ENCODE measurements at regions not wholly inside any gene's neighbourhood (a gene's known extent, or its start where the extent isn't known, plus 50 kb on each side); places are given as distances from the start of the nearest gene placed in this dataset.

DNA sequence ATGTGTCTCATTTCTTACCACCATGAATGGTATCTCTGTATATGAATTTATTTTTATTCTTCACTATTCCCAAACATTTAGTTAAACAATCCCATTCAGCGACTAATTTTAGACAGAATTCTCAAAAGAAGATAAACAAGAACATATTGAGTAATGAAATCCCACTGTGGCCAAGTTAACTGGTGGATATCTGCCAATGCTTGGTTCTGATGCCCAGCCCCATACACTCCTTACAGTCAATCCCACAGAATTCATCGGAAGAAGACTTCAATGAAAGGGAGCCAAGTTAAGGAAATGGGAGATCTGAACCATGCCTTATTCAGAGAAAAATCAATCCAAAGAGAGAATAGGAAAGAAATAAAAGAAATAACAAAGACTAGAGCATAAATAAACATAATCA, 518.0 kb downstream of the XPNPEP1 start (continued):
- TF ChIP-seq CBX8 (IDR thresholded peaks at IDR 0.05; ENCODE audit: borderline replicate concordance, low read depth, low read length) = no peak
